GM12874 (cell line): ENCODE measurements at regions not wholly inside any gene's neighbourhood (a gene's known extent, or its start where the extent isn't known, plus 50 kb on each side); places are given as distances from the start of the nearest gene placed in this dataset.

ENCODE experiments used
- CTCF ChIP-seq: IDR thresholded peaks from 2 replicates; pipeline ENCODE4 v1.5.1; 2011; ENCODE audit warnings: low read depth, mild to moderate bottlenecking, control low read depth, low read length, moderate library complexity; ENCODE audit not compliant: insufficient read depth

- no peak for TF ChIP-seq CTCF
These were observed 262.3 kb downstream of the NSG2 start for GRCh38 chr5:174307656-174308271.

GRCh38 chr5:174309131-174309795 lies 263.8 kb downstream of the NSG2 start:
- no peak for TF ChIP-seq CTCF

GRCh38 chr5:174310243-174310642 lies 264.7 kb downstream of the NSG2 start:
- no peak for TF ChIP-seq CTCF

GRCh38 chr5:174310706-174311105 lies 265.2 kb downstream of the NSG2 start:
- TF ChIP-seq CTCF = no peak

- no peak for TF ChIP-seq CTCF
These were observed 265.6 kb downstream of the NSG2 start for GRCh38 chr5:174311121-174311520.

GRCh38 chr5:174311531-174312269 lies 266.2 kb downstream of the NSG2 start:
- peak; percentile 92 for TF ChIP-seq CTCF

GRCh38 chr5:174312270-174312617 lies 266.7 kb downstream of the NSG2 start:
- no peak for TF ChIP-seq CTCF
